PFSK-1 (cell line): ENCODE measurements at regions not wholly inside any gene's neighbourhood (a gene's known extent, or its start where the extent isn't known, plus 50 kb on each side); places are given as distances from the start of the nearest gene placed in this dataset.

Experiments used
- FOXP2 ChIP-seq: optimal IDR thresholded peaks from 2 replicates; pipeline ENCODE3; 2011; ENCODE audit warnings: borderline replicate concordance, control low read depth, inconsistent platforms; ENCODE audit not compliant: insufficient read depth; ENCODE audit errors: extremely low read length, extremely low read depth
- POLR2AphosphoS5 ChIP-seq: IDR thresholded peaks from 2 replicates; pipeline ENCODE4 v1.6.1; 2012; ENCODE audit warnings: low read depth, mild to moderate bottlenecking, control low read depth, low read length, moderate library complexity
- SIN3A ChIP-seq: IDR thresholded peaks from 2 replicates; pipeline ENCODE4 v1.6.1; 2012; ENCODE audit warnings: mild to moderate bottlenecking, low read length, moderate library complexity, borderline replicate concordance; ENCODE audit not compliant: insufficient read depth
- TAF1 ChIP-seq: IDR thresholded peaks from 2 replicates; pipeline ENCODE4 v1.6.1; 2012; ENCODE audit warnings: low read length, control low read depth, borderline replicate concordance; ENCODE audit not compliant: insufficient read depth
- TF ChIP-seq, protein P1 (sequence below), 2 experiments: IDR thresholded peaks; 2 replicates each; pipeline versions ENCODE4 v1.6.1 to v1.8.0; 2011 to 2012; ENCODE audit warnings: low read depth in 2 of 2, low read length in 2 of 2, control low read depth in 1 of 2, inconsistent platforms in 1 of 2, mild to moderate bottlenecking in 1 of 2, moderate library complexity in 1 of 2; ENCODE audit not compliant: insufficient read depth in 1 of 2

- TF ChIP-seq FOXP2 (no peak), POLR2AphosphoS5 (no peak), SIN3A (no peak)
Measured at GRCh38 chr13:62933809-62934208, 1518.2 kb upstream of the PCDH20 start.

DNA sequence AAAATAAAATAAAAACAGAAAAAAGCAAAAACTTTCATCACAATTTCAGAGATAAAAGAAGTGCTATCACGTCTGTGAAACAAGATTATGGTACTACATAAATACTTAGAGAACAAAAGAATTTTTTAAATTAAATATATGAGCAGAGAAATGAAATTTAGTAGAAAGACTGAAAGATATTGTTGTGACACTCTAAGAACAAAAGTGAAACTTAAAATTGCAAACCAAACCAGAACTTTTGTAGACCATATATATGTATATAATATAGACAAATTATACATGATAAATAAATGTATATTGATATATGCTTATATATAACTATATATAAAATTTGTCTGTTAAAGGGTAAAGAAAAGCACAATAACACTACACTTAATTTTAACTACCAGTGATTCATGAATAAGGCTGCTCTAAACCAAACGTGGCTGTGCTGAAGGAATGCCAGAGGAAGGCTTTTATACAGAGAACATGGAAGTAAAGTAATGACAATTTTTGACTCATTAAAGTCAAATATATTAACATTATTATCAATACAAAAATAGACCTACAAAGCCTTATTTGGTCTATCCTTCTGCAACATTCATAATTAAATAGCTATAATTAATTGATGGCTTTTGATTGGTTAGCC lies 1516.7 kb upstream of the PCDH20 start:
- TF ChIP-seq, protein P1, sequence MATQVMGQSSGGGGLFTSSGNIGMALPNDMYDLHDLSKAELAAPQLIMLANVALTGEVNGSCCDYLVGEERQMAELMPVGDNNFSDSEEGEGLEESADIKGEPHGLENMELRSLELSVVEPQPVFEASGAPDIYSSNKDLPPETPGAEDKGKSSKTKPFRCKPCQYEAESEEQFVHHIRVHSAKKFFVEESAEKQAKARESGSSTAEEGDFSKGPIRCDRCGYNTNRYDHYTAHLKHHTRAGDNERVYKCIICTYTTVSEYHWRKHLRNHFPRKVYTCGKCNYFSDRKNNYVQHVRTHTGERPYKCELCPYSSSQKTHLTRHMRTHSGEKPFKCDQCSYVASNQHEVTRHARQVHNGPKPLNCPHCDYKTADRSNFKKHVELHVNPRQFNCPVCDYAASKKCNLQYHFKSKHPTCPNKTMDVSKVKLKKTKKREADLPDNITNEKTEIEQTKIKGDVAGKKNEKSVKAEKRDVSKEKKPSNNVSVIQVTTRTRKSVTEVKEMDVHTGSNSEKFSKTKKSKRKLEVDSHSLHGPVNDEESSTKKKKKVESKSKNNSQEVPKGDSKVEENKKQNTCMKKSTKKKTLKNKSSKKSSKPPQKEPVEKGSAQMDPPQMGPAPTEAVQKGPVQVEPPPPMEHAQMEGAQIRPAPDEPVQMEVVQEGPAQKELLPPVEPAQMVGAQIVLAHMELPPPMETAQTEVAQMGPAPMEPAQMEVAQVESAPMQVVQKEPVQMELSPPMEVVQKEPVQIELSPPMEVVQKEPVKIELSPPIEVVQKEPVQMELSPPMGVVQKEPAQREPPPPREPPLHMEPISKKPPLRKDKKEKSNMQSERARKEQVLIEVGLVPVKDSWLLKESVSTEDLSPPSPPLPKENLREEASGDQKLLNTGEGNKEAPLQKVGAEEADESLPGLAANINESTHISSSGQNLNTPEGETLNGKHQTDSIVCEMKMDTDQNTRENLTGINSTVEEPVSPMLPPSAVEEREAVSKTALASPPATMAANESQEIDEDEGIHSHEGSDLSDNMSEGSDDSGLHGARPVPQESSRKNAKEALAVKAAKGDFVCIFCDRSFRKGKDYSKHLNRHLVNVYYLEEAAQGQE (IDR thresholded peaks at IDR 0.05; ENCODE audit: insufficient read depth in 1 of 2, low read depth in 2 of 2, low read length in 2 of 2), result no peak
- TF ChIP-seq POLR2AphosphoS5 (no peak), TAF1 (no peak), SIN3A (no peak), FOXP2 (no peak)

- TF ChIP-seq SIN3A (no peak), FOXP2 (no peak), POLR2AphosphoS5 (no peak), TAF1 (no peak)
- TF ChIP-seq, protein P1 (IDR thresholded peaks at IDR 0.05; ENCODE audit: insufficient read depth in 1 of 2, low read depth in 2 of 2, low read length in 2 of 2), result no peak
Measured at GRCh38 chr13:62931853-62932252, 1516.2 kb upstream of the PCDH20 start.

GRCh38 chr13:62924395-62924794 lies 1508.7 kb upstream of the PCDH20 start:
- no peak for TF ChIP-seq TAF1
- TF ChIP-seq POLR2AphosphoS5, result no peak
- TF ChIP-seq, protein P1 (IDR thresholded peaks at IDR 0.05; ENCODE audit: insufficient read depth in 1 of 2, low read depth in 2 of 2, low read length in 2 of 2), result no peak
- no peak for TF ChIP-seq SIN3A
- no peak for TF ChIP-seq FOXP2

DNA sequence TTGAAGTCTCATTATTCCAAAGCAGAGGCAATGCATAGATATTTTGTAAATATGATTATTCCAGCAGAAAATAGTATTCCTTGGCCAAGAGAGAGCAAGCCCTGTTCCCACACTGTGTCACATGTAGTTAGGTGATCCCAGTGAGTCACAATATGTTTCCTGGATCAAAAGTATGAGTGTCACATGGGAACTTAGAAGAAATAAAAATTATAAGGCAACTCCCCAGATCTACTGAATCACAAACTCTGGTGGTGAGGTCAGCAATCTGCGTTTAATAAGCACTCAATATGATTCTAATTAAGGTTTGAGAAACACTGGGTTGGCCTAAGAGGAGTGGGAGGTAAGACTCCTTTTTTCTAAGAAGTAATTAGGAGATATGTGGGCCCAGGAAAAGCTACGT lies 1504.5 kb upstream of the PCDH20 start:
- TF ChIP-seq TAF1, result no peak
- TF ChIP-seq, protein P1 (IDR thresholded peaks at IDR 0.05; ENCODE audit: insufficient read depth in 1 of 2, low read depth in 2 of 2, low read length in 2 of 2), result no peak
- TF ChIP-seq POLR2AphosphoS5, result no peak
- TF ChIP-seq SIN3A, result no peak
- no peak for TF ChIP-seq FOXP2
